HG03066 (cell line): ENCODE measurements at regions not wholly inside any gene's neighbourhood (a gene's known extent, or its start where the extent isn't known, plus 50 kb on each side); places are given as distances from the start of the nearest gene placed in this dataset.

Experiments used
- ATAC-seq: cut with Tn5 transposase; IDR thresholded peaks from one replicate; pipeline ENCODE4 v1.9.1; 2021; ENCODE audit warnings: low read depth; ENCODE audit not compliant: unreplicated experiment

DNA sequence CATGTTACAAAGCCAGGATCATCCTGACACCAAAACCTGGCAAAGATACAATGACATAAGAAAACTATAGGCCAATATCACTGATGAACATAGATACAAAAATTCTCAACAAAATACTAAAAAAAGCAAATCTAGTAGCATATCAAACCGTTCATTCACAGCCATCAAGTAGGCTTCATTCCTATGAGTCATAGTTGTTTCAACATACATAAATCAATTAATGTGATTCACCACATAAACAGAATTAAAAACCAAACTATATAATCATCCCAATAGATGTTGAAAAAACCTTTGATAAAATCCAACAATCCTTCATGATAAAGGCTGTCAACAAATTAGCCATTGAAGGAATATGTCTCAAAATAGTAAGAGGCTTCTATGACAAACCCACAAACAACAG lies 1007.2 kb upstream of the RAG2 start:
- ATAC-seq, result no peak

- ATAC-seq, result no peak
Measured at GRCh38 chr11:37598381-37598780, 1000.3 kb upstream of the RAG2 start.

GRCh38 chr11:37597776-37598175 lies 999.7 kb upstream of the RAG2 start:
- no peak for ATAC-seq

- no peak for ATAC-seq
Measured at GRCh38 chr11:37595845-37596244, 997.8 kb upstream of the RAG2 start.

GRCh38 chr11:37574361-37574760 lies 976.3 kb upstream of the RAG2 start:
- ATAC-seq, result no peak

DNA sequence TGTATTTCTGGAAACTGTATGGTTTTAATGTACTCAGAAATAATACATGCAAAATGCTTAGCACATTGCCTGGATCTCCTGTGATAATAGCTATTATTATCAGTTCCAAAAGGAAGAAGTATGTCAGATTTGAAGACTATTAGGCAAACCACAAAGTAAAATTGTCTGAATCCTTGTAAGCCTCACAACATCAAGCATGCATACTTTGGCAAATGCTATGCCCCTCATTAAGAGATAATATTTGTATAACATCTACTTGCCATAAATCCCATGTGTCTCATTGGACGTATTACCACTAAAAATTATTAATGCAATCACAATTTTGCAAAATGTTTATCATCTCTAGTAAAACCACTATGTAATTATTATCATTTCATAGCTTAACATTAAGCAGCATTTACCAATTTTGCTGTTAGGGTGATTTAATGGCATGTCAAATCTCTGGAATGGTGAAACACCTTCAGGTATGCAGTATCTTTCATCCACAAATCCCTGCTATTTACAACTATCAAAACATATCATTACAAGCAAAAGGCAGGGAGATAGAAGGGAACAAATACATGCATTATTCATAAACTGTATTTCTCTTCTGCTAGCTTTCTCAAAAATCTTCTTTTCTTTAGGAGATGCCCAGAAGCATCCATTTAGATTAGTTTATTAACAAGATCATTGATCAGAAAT lies 974.6 kb upstream of the RAG2 start:
- no peak for ATAC-seq

DNA sequence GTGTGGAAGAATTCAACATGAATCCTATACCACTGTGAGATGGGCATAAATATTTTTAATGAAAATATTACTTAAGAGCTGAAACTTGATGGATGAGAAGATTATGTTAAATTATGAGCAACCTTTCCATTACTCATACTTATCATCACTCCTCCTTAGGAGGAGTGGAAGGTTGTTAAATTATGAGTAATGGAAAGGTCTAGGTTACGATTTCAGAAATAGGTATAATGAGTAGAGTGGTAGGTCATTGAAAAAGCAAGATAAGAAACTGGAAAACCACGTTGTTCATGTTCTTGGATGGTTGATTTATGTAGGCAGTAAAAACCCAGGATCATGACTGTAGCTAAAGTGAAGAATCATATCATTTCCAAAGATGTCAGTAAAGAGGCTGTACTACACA lies 973.2 kb upstream of the RAG2 start:
- no peak for ATAC-seq

GRCh38 chr11:37560991-37561390 lies 963.0 kb upstream of the RAG2 start:
- ATAC-seq, result no peak

- ATAC-seq, result no peak
Measured at GRCh38 chr11:37560346-37560745, 962.3 kb upstream of the RAG2 start.

DNA sequence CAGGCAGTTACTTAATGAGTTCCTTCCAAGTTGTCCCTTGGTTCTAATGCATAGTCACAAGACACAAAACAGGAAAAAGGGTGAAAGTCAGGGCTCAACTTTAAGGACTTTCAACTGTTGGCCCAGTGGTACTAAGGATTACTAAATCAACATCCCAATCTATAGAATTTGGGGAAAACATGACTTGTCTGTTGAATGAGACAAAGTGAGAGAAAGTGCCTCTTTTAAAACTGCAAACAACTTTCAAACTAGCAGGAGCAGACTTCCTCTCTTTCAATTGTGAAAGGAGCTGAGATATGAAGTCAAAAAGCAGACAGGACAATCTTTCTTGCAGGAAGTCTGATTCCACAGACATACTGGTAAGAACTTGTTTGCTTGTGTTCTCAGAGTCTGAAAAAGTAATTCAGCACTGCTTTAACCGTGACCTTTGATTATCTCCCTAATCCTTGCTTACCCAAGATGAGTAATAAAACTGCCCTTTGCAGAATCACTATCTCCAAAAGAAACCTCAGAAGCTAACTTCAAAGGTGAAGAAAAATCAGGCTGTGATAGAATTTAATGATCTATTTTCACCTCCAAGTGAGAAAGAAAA lies 960.7 kb upstream of the RAG2 start:
- ATAC-seq, result no peak

- no peak for ATAC-seq
Measured at GRCh38 chr11:37557990-37558389, 960.0 kb upstream of the RAG2 start.

- no peak for ATAC-seq
Measured at GRCh38 chr11:37552284-37552683, 954.2 kb upstream of the RAG2 start.

GRCh38 chr11:37544491-37544890 lies 946.5 kb upstream of the RAG2 start:
- ATAC-seq, result no peak

GRCh38 chr11:37533830-37534229 lies 935.8 kb upstream of the RAG2 start:
- no peak for ATAC-seq

DNA sequence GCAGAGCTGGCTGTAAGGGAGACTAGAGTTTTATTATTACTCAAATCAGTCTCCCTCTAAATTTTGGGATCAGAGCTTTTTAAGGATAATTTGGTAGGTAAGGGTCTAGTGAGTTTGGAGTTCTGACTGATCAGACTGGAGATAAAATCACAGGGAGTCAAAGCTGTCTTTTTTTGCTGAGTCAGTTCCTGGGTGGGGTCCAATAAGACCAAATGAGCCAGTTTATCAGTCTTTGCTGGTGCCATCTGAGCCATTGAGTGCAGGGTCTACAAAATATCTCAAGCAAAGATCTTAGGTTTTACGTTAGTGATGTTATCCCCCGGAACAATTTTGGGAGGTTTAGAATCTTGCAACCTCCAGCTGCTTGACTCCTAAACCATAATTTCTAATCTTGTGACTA lies 935.1 kb upstream of the RAG2 start:
- no peak for ATAC-seq

DNA sequence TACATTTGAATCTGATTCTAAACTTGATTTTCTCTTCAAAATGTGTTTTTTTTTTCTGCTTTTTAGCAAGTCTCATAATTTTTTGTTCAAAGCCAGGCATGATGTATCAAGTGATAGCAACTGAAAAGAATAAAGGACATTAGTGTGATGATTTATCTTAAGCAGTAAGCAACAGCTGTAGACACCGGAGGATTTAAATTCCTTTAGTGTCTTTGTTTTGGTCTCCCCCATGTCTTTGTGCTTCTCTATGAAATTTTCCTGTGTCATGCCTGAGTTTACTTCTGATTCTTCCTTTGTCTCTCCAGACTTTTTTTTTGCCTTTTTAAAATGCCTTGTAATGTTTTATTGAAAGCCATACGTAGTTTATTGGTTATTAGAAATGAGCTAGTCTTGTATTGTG lies 934.2 kb upstream of the RAG2 start:
- no peak for ATAC-seq

- no peak for ATAC-seq
Measured at GRCh38 chr11:37527545-37527944, 929.5 kb upstream of the RAG2 start.

DNA sequence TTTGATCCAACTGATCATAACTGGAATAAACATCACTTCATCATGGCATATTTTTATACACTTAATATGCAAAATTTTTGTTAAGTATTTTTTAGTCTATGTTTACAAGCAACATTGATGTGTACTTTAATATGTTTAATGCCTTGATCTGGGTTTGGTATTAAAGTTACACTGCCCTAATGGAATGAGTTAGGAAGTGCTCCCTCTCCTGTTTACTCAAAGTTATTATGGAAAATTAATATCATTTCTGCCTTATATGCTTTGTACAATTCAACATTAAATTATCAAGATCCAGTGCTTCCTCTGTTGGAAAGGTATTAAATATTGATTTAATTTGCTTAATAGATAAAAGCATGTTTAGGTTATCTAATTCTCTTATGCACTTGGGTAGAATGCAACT lies 927.3 kb upstream of the RAG2 start:
- ATAC-seq, result no peak

DNA sequence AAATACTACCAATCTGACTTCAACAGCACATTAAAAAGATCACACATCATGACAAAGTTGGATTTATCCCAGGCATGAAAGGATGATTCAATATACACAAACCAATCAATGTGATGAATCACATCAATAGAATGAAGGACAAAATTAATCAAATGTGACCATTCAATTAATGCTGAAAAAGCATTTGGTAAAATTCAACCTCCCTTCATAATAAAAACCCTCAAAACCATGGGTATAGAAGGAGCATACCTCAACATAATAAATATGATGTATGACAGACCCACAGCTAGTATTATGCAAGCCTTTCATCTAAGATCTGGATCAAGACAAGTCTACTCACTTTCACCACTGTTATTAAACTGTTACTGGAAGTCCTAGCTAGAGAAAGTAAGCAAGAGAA lies 921.7 kb upstream of the RAG2 start:
- ATAC-seq, result no peak

- ATAC-seq, result no peak
Measured at GRCh38 chr11:37512156-37512780, 914.2 kb upstream of the RAG2 start.

- ATAC-seq, result no peak
Measured at GRCh38 chr11:37511425-37511933, 913.4 kb upstream of the RAG2 start.

DNA sequence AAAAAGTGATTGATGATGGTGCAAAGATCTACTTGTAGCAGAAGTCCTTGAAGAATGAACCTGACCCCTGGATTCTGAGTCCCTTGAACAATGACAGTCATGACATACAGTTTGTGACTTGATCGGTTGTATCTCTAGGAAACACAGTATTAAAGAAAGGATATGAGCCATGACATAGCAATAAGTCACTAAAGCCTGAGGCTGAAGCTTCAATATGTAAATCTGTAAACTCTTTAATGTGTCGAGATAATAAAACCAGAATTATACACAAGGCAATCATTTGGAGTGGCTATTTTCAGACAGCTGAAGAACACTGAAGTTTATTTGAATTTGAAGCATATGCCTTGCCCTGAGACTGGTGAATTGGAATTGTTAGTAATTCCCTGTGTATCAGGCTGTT lies 911.5 kb upstream of the RAG2 start:
- no peak for ATAC-seq
